Lower lobe of right lung (tissue), 2 donors: ENCODE measurements at regions not wholly inside any gene's neighbourhood (a gene's known extent, or its start where the extent isn't known, plus 50 kb on each side); places are given as distances from the start of the nearest gene placed in this dataset.
A peak's percentile ranks its signal among the peaks of the same experiment; 100 is the strongest.

Experiments
- ATAC-seq, 2 donors: fragments of 200-7000 bp; cut with Tn5 transposase; one replicate each; pipeline ENCODE4 v1.9.1; 2020 to 2022; ENCODE audit warnings: mild to moderate bottlenecking in 2 of 2, moderate library complexity in 2 of 2
- DNase-seq: peaks from one replicate; pipeline ENCODE4 v3.0.0-alpha.2; 2020
- H3K27ac ChIP-seq: fragments of 200-600 bp; one replicate; pipeline ENCODE4 v1.8.0; 2022
- H3K27me3 ChIP-seq: fragments of 200-600 bp; one replicate; pipeline ENCODE4 v1.8.0; 2022; ENCODE audit warnings: low read depth
- H3K36me3 ChIP-seq: fragments of 200-600 bp; one replicate; pipeline ENCODE4 v1.8.0; 2022; ENCODE audit warnings: mild to moderate bottlenecking
- H3K4me1 ChIP-seq: fragments of 200-600 bp; one replicate; pipeline ENCODE4 v1.8.0; 2022
- H3K4me3 ChIP-seq: fragments of 200-600 bp; one replicate; pipeline ENCODE4 v1.8.0; 2022; ENCODE audit warnings: mild to moderate bottlenecking
- H3K9me3 ChIP-seq: fragments of 200-600 bp; one replicate; pipeline ENCODE4 v1.8.0; 2022
- CTCF ChIP-seq: fragments of 200-600 bp; IDR thresholded peaks from one replicate; pipeline ENCODE4 v1.8.0; 2022; ENCODE audit warnings: antibody characterized with exemption, mild to moderate bottlenecking
- intact Hi-C: fragments of 100-400 bp; cut with DNase I; formaldehyde crosslinking; loops from one replicate; pipeline ENCODE4 v1.11.0; 2022
- donor health status: DM: no; HTN: yes; CAD: no; lungs with severe emphysema.

- no peaks in the 10 kb centered on the region for H3K36me3 ChIP-seq
- no peaks in the 10 kb centered on the region for H3K4me1 ChIP-seq
- H3K27ac ChIP-seq, result no peak overlapping the region
- DNase-seq, result no peak
- intact Hi-C loops, result no loop called here
- no peak for TF ChIP-seq CTCF
- no peak for ATAC-seq
- peaks cover 13% of the 10 kb centered on the region for H3K27me3 ChIP-seq
- no peak overlapping the region for H3K4me3 ChIP-seq
- H3K9me3 ChIP-seq, result no peaks in the 10 kb centered on the region
These were observed 55.7 kb upstream of the WNT7A start for GRCh38 chr3:13935494-13936094.

- Histone ChIP-seq H3K27ac (no peak overlapping the region), H3K9me3 (no peaks in the 10 kb centered on the region), H3K4me3 (no peak overlapping the region), H3K27me3 (peaks cover 13% of the 10 kb centered on the region), H3K4me1 (no peaks in the 10 kb centered on the region), H3K36me3 (no peaks in the 10 kb centered on the region)
- intact Hi-C loops, result no loop called here
- ATAC-seq (no peak), DNase-seq (no peak)
- TF ChIP-seq CTCF, result no peak
These were observed 54.9 kb upstream of the WNT7A start for GRCh38 chr3:13934813-13935212.

GRCh38 chr3:13934315-13934714 is 54.4 kb upstream of the WNT7A start:
- H3K27me3 ChIP-seq, result peaks cover 13% of the 10 kb centered on the region
- H3K9me3 ChIP-seq, result no peaks in the 10 kb centered on the region
- H3K27ac ChIP-seq, result no peak overlapping the region
- no peaks in the 10 kb centered on the region for H3K4me1 ChIP-seq
- H3K4me3 ChIP-seq, result no peak overlapping the region
- DNase-seq, result no peak
- no peaks in the 10 kb centered on the region for H3K36me3 ChIP-seq
- intact Hi-C loops, result no loop called here
- no peak for TF ChIP-seq CTCF
- ATAC-seq, result no peak

GRCh38 chr3:13932578-13933295 is 52.9 kb upstream of the WNT7A start:
- Histone ChIP-seq H3K4me3 (peak overlapping the region; percentile 43), H3K4me1 (no peaks in the 10 kb centered on the region), H3K36me3 (no peaks in the 10 kb centered on the region), H3K9me3 (no peaks in the 10 kb centered on the region), H3K27me3 (peaks cover 13% of the 10 kb centered on the region), H3K27ac (no peak overlapping the region)
- DNase-seq, result no peak
- no peak for ATAC-seq
- no peak for TF ChIP-seq CTCF
- intact Hi-C loops, result no loop called here

GRCh38 chr3:13931172-13931571 is 51.3 kb upstream of the WNT7A start:
- Histone ChIP-seq H3K9me3 (no peaks in the 10 kb centered on the region), H3K4me1 (no peaks in the 10 kb centered on the region), H3K36me3 (no peaks in the 10 kb centered on the region), H3K4me3 (no peak overlapping the region), H3K27me3 (peaks cover 13% of the 10 kb centered on the region), H3K27ac (no peak overlapping the region)
- intact Hi-C loops, result no loop called here
- DNase-seq (no peak), ATAC-seq (no peak)
- TF ChIP-seq CTCF, result no peak
